NCI-H2227 (cell line): ENCODE measurements at regions not wholly inside any gene's neighbourhood (a gene's known extent, or its start where the extent isn't known, plus 50 kb on each side); places are given as distances from the start of the nearest gene placed in this dataset.
"Not testable (repeated sequence)": the region's sequence is repeated elsewhere in the genome, so short reads cannot be mapped to it uniquely, and the experiment has no call there.

ENCODE experiments used
- DNase-seq: peaks from one replicate; lab custom pipeline; 2025; ENCODE audit not compliant: unreplicated experiment; lab: John Stamatoyannopoulos, UW

DNA sequence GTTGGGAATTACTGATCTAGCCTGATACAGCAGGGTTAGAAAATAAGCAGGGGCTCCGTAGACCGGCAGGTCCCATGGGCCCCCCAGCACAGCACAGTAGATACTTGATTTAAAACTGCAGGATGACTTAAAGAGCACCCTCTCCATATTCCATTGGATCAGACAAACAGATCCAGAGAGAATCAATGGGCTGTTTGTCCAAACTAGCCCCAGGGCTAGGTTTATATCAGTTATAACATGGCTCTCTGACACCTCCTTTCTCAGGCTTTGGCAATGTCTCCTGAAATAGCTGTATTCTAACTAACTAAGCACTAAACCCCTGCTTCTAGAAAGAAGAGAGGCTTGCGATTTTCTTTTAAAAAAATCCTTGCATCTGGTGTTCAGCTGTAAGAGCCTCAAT is 100.4 kb upstream of the GALNT18 start:
- DNase-seq = no peak

DNA sequence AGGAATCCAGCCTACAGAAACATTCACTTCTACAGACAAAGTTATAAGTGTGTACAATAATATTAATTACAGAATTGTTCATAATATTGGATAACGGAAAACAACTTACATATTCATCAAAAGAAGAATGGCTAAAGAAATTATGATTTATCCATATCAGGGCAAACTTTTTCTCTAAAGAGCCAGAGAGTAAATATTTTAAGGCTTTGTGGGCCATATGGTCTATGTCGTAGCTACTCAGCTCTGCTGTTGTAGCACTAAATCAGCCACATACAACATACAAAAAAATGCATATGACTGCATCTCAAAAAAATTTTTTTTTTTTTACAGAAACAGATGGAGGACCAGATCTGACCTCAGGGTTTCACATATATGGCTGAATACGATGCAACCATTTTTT is 96.7 kb upstream of the GALNT18 start:
- DNase-seq = no peak

DNA sequence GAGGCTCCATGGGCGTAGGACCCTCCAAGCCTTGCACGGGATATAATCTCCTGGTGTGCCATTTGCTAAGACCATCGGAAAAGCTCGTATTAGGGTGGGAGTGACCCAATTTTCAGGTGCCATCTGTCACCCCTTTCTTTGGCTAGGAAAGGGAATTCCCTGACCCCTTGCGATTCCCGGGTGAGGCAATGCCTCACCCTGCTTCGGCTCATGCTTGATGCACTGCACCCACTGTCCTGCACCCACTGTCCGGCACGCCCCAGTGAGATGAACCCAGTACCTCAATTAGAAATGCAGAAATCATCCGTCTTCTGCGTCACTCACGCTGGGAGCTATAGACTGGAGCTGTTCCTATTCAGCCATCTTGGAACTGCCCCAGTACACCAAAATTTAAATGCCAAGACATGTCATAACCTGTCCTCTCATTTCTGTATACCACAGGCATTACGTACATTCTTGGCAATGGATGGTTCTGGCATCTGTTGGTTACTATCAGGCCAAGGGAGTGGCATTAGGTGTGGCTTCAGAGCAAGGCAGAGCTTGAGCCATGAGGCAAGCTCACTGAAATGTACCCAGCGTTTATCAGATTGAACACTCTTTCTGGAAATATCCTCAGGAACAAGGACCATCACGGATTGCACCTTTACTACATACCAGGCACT is 95.4 kb upstream of the GALNT18 start:
- DNase-seq = no peak

GRCh38 chr11:11715075-11715474 is 93.3 kb upstream of the GALNT18 start:
- DNase-seq = not testable (repeated sequence)

- peak; percentile 39 for DNase-seq
These were observed 88.8 kb upstream of the GALNT18 start for GRCh38 chr11:11710556-11710955.

- no peak for DNase-seq
These were observed 87.8 kb upstream of the GALNT18 start for GRCh38 chr11:11709447-11710239.

- DNase-seq = no peak
These were observed 86.5 kb upstream of the GALNT18 start for GRCh38 chr11:11708256-11708655.

GRCh38 chr11:11706028-11706427 is 84.2 kb upstream of the GALNT18 start:
- no peak for DNase-seq

- no peak for DNase-seq
These were observed 82.1 kb upstream of the GALNT18 start for GRCh38 chr11:11703885-11704284.

- DNase-seq = no peak
These were observed 79.3 kb upstream of the GALNT18 start for GRCh38 chr11:11701070-11701469.

DNA sequence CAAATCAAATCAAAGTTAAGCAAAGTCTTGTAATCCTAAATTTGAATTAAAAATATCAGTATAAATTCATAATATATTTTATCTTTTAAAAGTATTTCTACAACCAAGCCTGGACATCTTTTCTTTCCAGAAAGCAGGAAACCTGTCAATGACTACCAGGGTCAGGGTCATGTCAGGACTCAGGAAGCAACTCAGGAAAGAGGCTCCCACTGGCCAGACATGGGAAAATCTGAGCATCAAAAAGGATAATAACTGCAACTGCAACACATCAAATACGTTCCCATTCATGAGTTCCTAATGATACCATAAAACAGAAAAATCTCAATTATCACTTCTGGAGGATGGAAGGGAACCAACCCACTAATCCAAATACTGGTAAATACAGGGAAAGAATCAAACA is 76.0 kb upstream of the GALNT18 start:
- DNase-seq = no peak

GRCh38 chr11:11691296-11692151 is 69.7 kb upstream of the GALNT18 start:
- peak; percentile 60 for DNase-seq

GRCh38 chr11:11681536-11681935 is 59.7 kb upstream of the GALNT18 start:
- DNase-seq = no peak

DNA sequence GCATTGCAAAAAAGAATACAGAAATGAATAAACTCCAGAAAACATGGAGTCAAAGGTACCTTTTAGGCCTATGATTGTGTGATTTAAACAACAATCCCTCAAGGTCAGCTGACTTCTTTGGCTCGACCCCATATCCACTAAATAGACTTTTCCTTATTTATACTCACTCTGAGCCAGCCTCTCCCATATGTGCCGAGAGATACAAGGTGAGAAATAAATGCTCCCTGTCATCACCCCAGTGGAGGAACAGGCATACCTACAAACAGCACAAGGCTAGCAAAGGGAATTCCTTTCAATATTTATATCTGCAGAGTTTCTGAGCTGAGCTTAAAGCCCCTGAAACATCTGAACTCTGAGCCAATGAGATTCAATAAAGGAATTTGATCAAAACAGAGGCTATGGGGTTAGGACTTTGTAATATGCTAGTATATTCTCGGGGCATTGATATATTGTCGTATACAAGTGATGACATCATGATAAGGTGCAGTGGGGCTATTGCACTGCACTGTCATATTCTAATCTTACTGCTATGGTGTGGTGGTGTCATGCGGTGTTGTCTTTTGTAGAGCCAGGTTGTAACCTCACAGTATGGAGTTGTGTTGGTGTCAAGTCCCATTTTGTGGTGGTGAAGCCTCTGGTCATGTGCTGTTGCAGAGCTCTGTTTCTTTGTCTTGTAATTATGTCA is 56.0 kb upstream of the GALNT18 start:
- no peak for DNase-seq

GRCh38 chr11:11675671-11676181 is 53.9 kb upstream of the GALNT18 start:
- DNase-seq = no peak

- no peak for DNase-seq
These were observed 51.0 kb upstream of the GALNT18 start for GRCh38 chr11:11672789-11673188.

DNA sequence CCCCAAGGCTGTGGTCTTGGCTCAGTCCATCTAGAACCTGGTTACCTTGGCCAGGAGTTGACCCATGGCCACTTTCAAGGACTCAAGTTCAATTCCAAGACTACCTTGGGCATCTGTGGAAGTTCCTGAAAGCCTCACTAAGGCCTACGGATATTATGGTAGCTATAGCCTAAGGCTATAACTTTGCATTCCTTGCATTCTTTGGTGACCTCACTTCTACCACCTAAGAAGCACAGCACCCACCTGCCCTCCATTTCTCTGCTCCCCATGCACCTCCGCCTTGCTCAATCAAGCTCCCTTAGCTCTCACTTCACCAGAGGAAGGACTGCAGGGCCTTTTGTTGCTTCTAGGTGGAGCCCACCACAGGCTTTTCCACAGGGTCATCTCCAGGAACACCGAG is 50.3 kb upstream of the GALNT18 start:
- no peak for DNase-seq
